Calu3 (cell line): ENCODE measurements at regions not wholly inside any gene's neighbourhood (a gene's known extent, or its start where the extent isn't known, plus 50 kb on each side); places are given as distances from the start of the nearest gene placed in this dataset.

Experiments
- BruUV-seq: library from RNA; stranded (reverse); fragments of 400-500 nt; replicated peaks from 2 replicates; lab custom pipeline; 2021; lab: Mats Ljungman, UMichigan
- CTCF ChIA-PET: fragments of 300-600 bp; sonication (Branson Sonifier 250); formaldehyde crosslinking; loops from one replicate; lab custom pipeline; 2022; ENCODE audit warnings: antibody characterized with exemption; lab: Charles Lee
- DNase-seq: peaks from one replicate; pipeline ENCODE4 v3.0.0; 2022
- H3K27ac Mint-ChIP-seq: one replicate; pipeline ENCODE4 v1.8.0; 2022; ENCODE audit warnings: mixed read lengths; ENCODE audit not compliant: unreplicated experiment
- H3K27me3 Mint-ChIP-seq: one replicate; pipeline ENCODE4 v1.8.0; 2022; ENCODE audit warnings: mixed read lengths; ENCODE audit not compliant: unreplicated experiment
- H3K36me3 Mint-ChIP-seq: one replicate; pipeline ENCODE4 v1.8.0; 2022; ENCODE audit warnings: mild to moderate bottlenecking, moderate library complexity, mixed read lengths; ENCODE audit not compliant: insufficient read depth, unreplicated experiment
- H3K4me1 Mint-ChIP-seq: one replicate; pipeline ENCODE4 v1.8.0; 2022; ENCODE audit warnings: mild to moderate bottlenecking, low read depth, mixed read lengths; ENCODE audit not compliant: unreplicated experiment
- H3K4me3 Mint-ChIP-seq: one replicate; pipeline ENCODE4 v1.8.0; 2022; ENCODE audit warnings: mild to moderate bottlenecking, low read depth, moderate library complexity, mixed read lengths; ENCODE audit not compliant: unreplicated experiment
- H3K9me3 Mint-ChIP-seq: one replicate; pipeline ENCODE4 v1.8.0; 2022; ENCODE audit warnings: low read depth, mixed read lengths; ENCODE audit not compliant: unreplicated experiment
- intact Hi-C: fragments of 100-400 bp; cut with micrococcal nuclease; formaldehyde crosslinking; loops from one replicate; pipeline ENCODE4 v1.10.0; 2022; ENCODE audit not compliant: unreplicated experiment
- TF ChIP-seq, protein P1 (sequence below): fragments of 200-600 bp; IDR thresholded peaks from one replicate; pipeline ENCODE4 v1.8.0; 2022; ENCODE audit warnings: antibody characterized with exemption; ENCODE audit not compliant: unreplicated experiment

DNA sequence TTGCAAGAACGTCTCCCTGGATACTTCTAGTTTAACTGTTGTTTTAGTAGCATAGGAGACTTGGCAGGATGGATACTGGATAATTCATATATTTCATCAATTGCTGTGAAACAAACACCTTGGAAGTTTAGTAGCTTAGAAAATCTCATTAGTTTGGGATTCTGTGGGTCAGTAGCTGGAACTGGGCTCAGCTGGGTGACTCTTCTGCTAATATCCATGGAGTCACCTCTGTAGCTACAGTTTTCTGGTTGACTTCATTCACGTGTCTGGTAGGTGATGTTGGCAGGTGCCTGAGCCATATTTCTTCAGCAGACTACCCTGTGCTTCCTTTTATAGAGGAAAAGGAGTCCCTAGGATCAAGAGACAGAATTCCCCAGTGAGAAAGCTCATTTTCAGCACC lies 208.9 kb upstream of the PFKP start:
- TF ChIP-seq, protein P1, sequence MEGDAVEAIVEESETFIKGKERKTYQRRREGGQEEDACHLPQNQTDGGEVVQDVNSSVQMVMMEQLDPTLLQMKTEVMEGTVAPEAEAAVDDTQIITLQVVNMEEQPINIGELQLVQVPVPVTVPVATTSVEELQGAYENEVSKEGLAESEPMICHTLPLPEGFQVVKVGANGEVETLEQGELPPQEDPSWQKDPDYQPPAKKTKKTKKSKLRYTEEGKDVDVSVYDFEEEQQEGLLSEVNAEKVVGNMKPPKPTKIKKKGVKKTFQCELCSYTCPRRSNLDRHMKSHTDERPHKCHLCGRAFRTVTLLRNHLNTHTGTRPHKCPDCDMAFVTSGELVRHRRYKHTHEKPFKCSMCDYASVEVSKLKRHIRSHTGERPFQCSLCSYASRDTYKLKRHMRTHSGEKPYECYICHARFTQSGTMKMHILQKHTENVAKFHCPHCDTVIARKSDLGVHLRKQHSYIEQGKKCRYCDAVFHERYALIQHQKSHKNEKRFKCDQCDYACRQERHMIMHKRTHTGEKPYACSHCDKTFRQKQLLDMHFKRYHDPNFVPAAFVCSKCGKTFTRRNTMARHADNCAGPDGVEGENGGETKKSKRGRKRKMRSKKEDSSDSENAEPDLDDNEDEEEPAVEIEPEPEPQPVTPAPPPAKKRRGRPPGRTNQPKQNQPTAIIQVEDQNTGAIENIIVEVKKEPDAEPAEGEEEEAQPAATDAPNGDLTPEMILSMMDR: no peak
- Mint-ChIP-seq H3K36me3 (no peaks in the 10 kb centered on the region), H3K4me1 (no peaks in the 10 kb centered on the region), H3K27me3 (peaks cover 95% of the 10 kb centered on the region), H3K4me3 (no peak overlapping the region), H3K27ac (no peak overlapping the region), H3K9me3 (no peaks in the 10 kb centered on the region)
- CTCF ChIA-PET: no interaction called here
- DNase-seq: no peak
- no TSS peak for BruUV-seq
- intact Hi-C loops: no loop called here

DNA sequence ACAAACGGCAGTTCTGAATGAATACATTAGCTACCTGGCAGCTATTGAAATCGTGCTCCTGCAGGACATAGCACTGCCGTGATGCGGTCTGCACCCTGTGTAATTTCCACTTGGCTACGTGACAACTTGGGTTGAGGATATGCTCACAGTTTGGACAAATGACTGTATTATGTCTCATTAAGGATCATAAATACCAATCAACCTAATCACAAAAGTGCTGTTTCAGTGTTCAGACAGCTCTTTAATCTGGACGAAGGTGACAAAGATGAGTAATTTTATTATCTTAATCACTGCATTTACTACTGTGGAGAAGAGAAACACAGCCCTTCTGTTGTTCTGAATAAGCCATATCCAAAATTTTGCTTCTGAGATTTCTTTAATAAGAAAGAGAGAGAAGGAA lies 210.8 kb upstream of the PFKP start:
- H3K27ac Mint-ChIP-seq: no peak overlapping the region
- BruUV-seq: no TSS peak
- H3K9me3 Mint-ChIP-seq: no peaks in the 10 kb centered on the region
- TF ChIP-seq, protein P1: no peak
- no peak overlapping the region for H3K4me3 Mint-ChIP-seq
- no peaks in the 10 kb centered on the region for H3K36me3 Mint-ChIP-seq
- CTCF ChIA-PET: interaction anchor here (0.5 to 0.6 kb wide), 2 partner anchors 139 to 344 kb away, joined by 3 read pairs; no protein-coding TSS in a partner anchor
- intact Hi-C loops: no loop called here
- H3K27me3 Mint-ChIP-seq: peaks cover 81% of the 10 kb centered on the region
- DNase-seq: no peak
- H3K4me1 Mint-ChIP-seq: no peaks in the 10 kb centered on the region

DNA sequence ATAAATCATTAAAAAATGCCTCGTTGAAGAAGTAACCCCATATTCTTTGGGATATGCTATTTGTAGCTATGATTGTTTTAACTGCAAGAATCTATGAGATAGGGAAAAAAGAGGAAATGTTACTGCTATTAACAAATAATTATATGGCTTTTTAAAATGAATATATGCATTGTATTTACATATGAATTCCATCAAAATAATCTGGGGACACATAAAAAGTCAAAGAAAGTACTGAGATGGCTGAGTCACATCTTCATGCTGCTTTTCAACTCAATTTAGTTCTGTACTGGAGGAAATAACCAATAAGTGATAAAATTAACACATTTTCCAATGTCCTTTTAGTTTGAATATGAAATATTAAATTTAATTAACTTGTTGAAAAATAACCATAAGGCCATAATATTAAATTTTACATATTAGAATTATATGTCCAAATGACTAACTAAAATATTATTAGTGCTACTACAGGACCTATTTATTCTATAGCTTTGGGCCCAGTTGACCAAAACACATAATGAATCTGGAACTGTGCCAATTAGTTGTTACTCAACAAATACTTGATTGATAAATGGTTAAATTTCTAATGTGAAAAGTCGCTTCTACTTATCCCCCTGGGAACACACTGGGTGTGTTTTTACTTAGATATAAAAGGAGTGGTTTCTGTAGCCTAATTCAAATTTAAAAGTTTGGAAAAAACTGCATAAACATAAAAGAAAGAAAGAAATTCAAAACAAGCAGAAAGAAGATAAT lies 214.6 kb upstream of the PFKP start:
- H3K27me3 Mint-ChIP-seq: peaks cover 47% of the 10 kb centered on the region
- DNase-seq: no peak
- H3K36me3 Mint-ChIP-seq: no peaks in the 10 kb centered on the region
- H3K9me3 Mint-ChIP-seq: no peaks in the 10 kb centered on the region
- H3K4me1 Mint-ChIP-seq: no peaks in the 10 kb centered on the region
- TF ChIP-seq, protein P1: no peak
- no peak overlapping the region for H3K27ac Mint-ChIP-seq
- intact Hi-C loops: no loop called here
- no TSS peak for BruUV-seq
- no peak overlapping the region for H3K4me3 Mint-ChIP-seq
- CTCF ChIA-PET: interaction anchor here (0.7 kb wide), 1 partner anchor 1484 kb away, joined by 3 read pairs; no protein-coding TSS in a partner anchor

- no TSS peak for BruUV-seq
- Mint-ChIP-seq H3K27ac (no peak overlapping the region), H3K36me3 (no peaks in the 10 kb centered on the region), H3K4me1 (no peaks in the 10 kb centered on the region), H3K27me3 (peaks cover 35% of the 10 kb centered on the region), H3K4me3 (no peak overlapping the region), H3K9me3 (no peaks in the 10 kb centered on the region)
- CTCF ChIA-PET: interaction anchor here (0.6 kb wide), 1 partner anchor 1119 kb away, joined by 3 read pairs; no protein-coding TSS in a partner anchor
- no peak for DNase-seq
- TF ChIP-seq, protein P1: no peak
- intact Hi-C loops: no loop called here
These were observed 215.8 kb upstream of the PFKP start for GRCh38 chr10:2851566-2851965.
